ENCODE measurements at regions not wholly inside any gene's neighbourhood (a gene's known extent, or its start where the extent isn't known, plus 50 kb on each side); places are given as distances from the start of the nearest gene placed in this dataset.

DNA sequence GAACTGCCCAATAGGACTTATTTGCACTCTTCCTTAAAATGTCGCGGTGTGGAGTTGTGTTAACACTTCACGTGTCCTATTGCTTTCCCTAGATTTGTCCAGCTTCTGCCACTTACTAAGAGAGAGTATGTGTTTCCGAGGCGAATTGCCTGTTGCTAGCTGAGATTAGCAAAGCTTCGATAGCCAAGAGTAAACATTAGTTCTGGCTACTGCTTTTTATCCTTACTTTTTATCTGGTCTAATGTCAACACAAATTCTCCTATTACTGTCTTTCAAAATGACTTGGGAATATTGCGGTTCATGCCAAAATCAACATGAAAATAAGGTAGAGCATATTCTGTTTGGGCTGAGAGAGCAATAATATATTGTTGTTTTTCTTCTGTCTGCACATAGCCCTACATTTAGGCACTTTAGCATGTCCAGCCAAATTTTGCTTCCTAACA, 90.4 kb upstream of the VEGFC start:
- TF ChIP-seq ZFX (IDR thresholded peaks at IDR 0.05; ENCODE audit: borderline replicate concordance) (no peak), CTCF (IDR thresholded peaks at IDR 0.05) (no peak)
- H3K27ac ChIP-seq = peak overlapping the region; percentile 31

DNA sequence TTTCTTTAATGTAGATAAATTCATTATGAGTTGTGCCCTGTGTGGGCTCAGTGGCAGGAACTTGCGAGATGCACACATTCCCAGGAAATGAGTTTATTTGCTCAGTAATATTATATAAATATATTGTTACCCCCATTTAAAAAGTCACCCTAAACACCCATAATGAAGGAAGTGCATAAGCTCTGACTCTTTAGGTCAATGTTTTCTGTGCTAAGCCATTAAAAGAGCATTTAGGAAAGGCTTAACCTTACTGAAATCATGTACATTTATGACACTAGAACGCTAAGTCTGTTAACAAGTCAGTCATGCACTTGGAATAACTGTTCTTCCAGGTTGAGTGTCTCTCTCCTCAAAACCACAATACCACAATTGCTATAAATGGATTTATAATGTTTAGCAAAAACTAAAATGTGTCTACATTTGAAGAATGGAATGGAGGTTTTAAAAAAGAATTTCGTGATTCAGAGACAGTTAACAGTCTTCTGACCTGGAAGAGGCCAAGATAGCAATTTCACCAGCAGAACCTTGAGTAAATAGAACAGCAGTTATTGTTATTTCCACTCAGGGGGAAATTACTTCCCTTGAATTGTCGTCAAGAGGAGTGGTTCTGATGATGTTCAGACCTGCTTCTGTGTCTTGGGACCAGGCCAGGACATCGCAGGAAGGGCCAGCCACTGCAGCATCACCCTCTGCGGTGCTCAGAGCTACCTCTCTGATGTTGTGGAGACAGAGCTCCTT, 91.1 kb upstream of the VEGFC start:
- no peak for TF ChIP-seq CTCF (IDR thresholded peaks at IDR 0.05)
- no peak for TF ChIP-seq ZFX (IDR thresholded peaks at IDR 0.05; ENCODE audit: borderline replicate concordance)
- peak overlapping the region; percentile 31; the same call in 1 of the 2 replicates for H3K27ac ChIP-seq

- TF ChIP-seq ZFX (IDR thresholded peaks at IDR 0.05; ENCODE audit: borderline replicate concordance) = no peak
- no peak for TF ChIP-seq CTCF (IDR thresholded peaks at IDR 0.05)
- no peak overlapping the region for H3K27ac ChIP-seq
Observed at GRCh38 chr4:176885224-176885623, 92.5 kb upstream of the VEGFC start.

- TF ChIP-seq CTCF (IDR thresholded peaks at IDR 0.05) = no peak
- no peak overlapping the region for H3K27ac ChIP-seq
Observed at GRCh38 chr4:176886135-176886534, 93.4 kb upstream of the VEGFC start.

DNA sequence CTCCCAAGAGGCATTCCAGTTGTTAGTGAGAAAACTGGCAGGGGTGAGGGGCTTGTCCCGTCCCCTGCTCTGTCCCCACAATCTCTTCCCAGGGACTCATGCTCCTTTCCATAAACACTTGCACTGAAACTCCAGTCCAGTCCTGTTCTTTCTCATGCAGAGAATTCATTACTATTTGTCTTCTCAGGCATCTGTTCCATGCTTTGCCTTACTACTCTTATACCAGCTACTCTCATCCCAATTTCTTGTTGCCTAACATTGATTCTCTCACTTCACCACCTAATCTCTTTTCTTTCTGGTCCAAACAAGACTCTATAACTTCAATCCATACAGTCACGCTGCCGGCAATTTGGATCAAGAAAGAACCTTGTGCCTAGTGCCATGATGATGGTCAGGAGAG, 97.1 kb upstream of the VEGFC start:
- no peak overlapping the region for H3K27ac ChIP-seq
- TF ChIP-seq ZFX (IDR thresholded peaks at IDR 0.05; ENCODE audit: borderline replicate concordance) (no peak), CTCF (IDR thresholded peaks at IDR 0.05) (no peak)

GRCh38 chr4:176894498-176894897, 101.8 kb upstream of the VEGFC start:
- peak overlapping the region; percentile 46 for H3K27ac ChIP-seq
- TF ChIP-seq CTCF (IDR thresholded peaks at IDR 0.05) (no peak), ZFX (IDR thresholded peaks at IDR 0.05; ENCODE audit: borderline replicate concordance) (no peak)

DNA sequence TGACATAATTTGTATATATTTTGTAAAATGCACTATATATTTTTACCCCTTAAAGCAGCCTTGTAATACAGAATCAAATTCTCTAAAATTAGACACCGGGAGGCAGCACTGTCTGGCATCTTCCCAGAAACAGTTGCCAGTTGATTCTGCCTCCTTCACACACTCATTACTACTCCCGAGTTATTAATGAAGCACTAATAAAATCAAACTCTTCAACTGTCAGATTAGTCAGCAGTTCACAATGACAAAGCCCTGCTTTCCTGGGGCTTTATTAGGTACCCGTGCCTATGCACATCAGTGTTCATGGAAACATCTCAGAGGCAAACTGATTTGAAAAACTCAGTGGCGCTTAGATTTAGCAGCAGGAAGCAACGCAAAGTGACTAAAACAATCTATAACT, 103.5 kb upstream of the VEGFC start:
- H3K27ac ChIP-seq = no peak overlapping the region
- TF ChIP-seq ZFX (IDR thresholded peaks at IDR 0.05; ENCODE audit: borderline replicate concordance) = no peak
- no peak for TF ChIP-seq CTCF (IDR thresholded peaks at IDR 0.05)
